Activated CD8-positive, alpha-beta T cell treated with anti-CD3 and anti-CD28 coated beads, Interleukin-2, amount 10 ng/mL, durations not matched to agents 7 days and 5 days (primary cell): ENCODE measurements at regions not wholly inside any gene's neighbourhood (a gene's known extent, or its start where the extent isn't known, plus 50 kb on each side); places are given as distances from the start of the nearest gene placed in this dataset.

Experiments used
- ATAC-seq: fragments of 150-1000 bp; cut with Tn5 transposase; one replicate; pipeline ENCODE4 v1.10.0; 2021; ENCODE audit warnings: moderate library complexity
- CTCF ChIA-PET: fragments of 350-600 bp; sonication (Branson Sonifier 250); formaldehyde crosslinking; loops from one replicate; lab custom pipeline; 2021; ENCODE audit warnings: antibody characterized with exemption; lab: Charles Lee
- POLR2A ChIA-PET: fragments of 350-600 bp; sonication (Branson Sonifier 250); formaldehyde crosslinking; loops from one replicate; lab custom pipeline; 2021; ENCODE audit warnings: antibody characterized with exemption; lab: Charles Lee
- DNase-seq: peaks from one replicate; pipeline ENCODE4 v3.0.0-alpha.2; 2020
- H3K27ac Mint-ChIP-seq: one replicate; pipeline ENCODE4 v1.8.0; 2021; ENCODE audit warnings: mild to moderate bottlenecking, mixed read lengths
- H3K27me3 Mint-ChIP-seq: one replicate; pipeline ENCODE4 v1.8.0; 2021; ENCODE audit warnings: low read depth, mixed read lengths
- H3K36me3 Mint-ChIP-seq: one replicate; pipeline ENCODE4 v1.8.0; 2021; ENCODE audit warnings: low read depth, mixed read lengths
- H3K4me1 Mint-ChIP-seq: one replicate; pipeline ENCODE4 v1.8.0; 2021; ENCODE audit warnings: low read depth, mixed read lengths
- H3K4me3 Mint-ChIP-seq: one replicate; pipeline ENCODE4 v1.8.0; 2021; ENCODE audit warnings: mild to moderate bottlenecking, mixed read lengths
- H3K9me3 Mint-ChIP-seq: one replicate; pipeline ENCODE4 v1.8.0; 2022; ENCODE audit warnings: mixed read lengths; ENCODE audit not compliant: insufficient read depth

DNA sequence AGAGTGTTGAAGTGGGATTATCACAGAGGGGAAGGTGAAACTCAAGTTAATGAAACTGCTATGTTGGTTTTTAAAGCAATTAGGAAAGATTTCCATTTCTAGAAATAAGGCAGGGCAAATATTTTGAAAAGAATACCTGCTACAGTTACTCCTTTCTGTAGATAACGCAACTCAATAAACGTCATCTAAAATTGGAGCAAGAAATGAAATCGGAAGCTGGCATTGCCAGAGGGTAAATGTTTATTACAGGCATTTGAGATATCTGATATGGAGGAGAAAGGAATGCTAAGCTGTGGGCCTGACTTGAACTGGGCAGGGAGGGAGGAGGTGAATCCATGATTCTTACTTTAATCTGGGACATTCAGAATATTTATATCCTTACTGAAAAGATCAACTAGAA, 217.0 kb upstream of the ADARB2 start:
- CTCF ChIA-PET, result no interaction called here
- no peak overlapping the region for H3K4me3 Mint-ChIP-seq
- H3K36me3 Mint-ChIP-seq, result no peaks in the 10 kb centered on the region
- no peak for DNase-seq
- no peak overlapping the region for H3K27ac Mint-ChIP-seq
- H3K27me3 Mint-ChIP-seq, result no peaks in the 10 kb centered on the region
- no peak for ATAC-seq
- POLR2A ChIA-PET, result no interaction called here
- H3K4me1 Mint-ChIP-seq, result peaks cover 3% of the 10 kb centered on the region
- no peaks in the 10 kb centered on the region for H3K9me3 Mint-ChIP-seq

DNA sequence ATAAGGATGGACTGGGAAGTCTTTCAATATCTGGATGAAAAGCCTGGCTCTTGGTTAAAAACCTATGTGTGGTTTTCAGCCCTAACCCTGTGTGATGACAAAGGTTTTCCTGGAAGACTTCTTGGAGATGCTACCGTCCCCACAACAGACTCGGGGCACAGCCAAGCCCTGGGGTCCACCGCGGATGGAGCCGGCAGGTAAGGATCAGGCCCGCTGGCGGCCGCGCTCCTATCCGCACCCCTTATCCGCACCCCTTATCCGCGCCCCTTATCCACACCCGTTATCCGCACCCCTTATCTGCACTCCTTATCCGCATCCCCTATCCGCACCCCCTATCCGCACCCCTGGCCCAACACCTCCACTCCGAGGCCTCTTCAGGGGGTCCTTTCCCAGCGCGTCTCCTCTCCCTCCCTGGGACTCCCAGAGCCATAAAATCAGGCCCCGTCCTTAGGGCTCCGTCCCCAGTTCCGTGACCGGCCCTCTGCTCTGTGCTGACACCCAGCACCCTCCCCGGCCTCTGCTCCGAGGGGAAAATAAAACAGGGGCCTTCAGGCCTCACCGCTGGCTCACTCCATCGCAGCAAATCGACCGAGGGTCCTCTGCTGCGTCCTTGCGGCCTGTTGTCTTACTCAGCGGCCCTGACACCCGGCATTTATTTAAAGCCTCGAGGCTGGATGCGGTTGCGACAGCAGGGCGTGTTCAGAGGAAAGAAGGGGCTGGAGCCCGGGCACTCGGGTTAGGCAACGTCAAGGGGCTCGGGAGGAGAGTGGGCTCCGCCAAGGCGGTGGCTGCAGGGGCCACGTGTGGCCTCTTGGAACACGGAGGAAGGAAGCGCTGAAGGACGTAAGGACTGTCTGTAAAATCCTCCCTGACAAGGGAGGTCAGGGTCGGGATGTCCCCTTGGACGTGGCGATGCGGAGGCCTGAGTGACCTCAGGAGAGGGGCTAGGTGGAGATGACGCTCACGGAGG, 215.1 kb upstream of the ADARB2 start:
- H3K4me1 Mint-ChIP-seq, result peaks cover 3% of the 10 kb centered on the region
- CTCF ChIA-PET, result no interaction called here
- POLR2A ChIA-PET, result no interaction called here
- no peaks in the 10 kb centered on the region for H3K36me3 Mint-ChIP-seq
- ATAC-seq, result no peak
- no peak overlapping the region for H3K4me3 Mint-ChIP-seq
- DNase-seq, result no peak
- H3K9me3 Mint-ChIP-seq, result no peaks in the 10 kb centered on the region
- no peaks in the 10 kb centered on the region for H3K27me3 Mint-ChIP-seq
- H3K27ac Mint-ChIP-seq, result no peak overlapping the region

DNA sequence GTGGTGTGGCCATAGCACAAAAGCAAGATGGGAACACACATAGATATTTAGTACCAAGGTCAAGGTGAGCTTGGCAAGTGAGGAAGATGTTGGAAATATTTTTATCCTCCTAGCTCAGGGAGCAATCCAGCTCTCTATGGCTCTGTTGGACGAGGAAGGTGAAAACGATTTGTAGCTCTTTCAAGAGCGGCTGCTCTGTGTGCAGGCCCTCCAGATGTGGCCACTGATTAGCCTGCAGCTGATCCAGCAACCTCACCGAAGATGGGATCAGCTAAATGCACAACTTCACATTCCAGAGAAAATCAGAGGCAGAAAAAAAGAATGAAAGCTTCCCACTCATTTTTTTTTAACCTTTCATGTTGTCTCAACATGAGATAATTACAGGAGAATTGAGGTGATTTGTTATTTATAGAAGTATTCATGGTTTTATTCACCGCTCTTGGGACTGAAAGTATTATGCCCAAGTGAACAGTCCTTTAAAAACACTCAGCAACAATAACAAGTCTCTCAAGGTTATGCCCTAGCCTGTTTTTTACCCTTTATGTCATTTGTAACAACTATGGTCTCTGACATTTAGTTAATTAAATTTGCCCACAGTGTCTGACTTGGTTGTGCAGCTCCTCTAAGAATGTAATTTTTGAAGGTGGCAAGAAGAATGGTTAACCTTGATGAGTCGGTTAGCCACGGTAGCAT, 213.6 kb upstream of the ADARB2 start:
- DNase-seq, result no peak
- Mint-ChIP-seq H3K27ac (no peak overlapping the region), H3K4me1 (no peaks in the 10 kb centered on the region), H3K27me3 (no peaks in the 10 kb centered on the region), H3K9me3 (no peaks in the 10 kb centered on the region), H3K4me3 (no peak overlapping the region), H3K36me3 (no peaks in the 10 kb centered on the region)
- CTCF ChIA-PET, result no interaction called here
- no peak for ATAC-seq
- POLR2A ChIA-PET, result interaction anchor here (0.9 kb wide), 1 partner anchor 39 kb away, joined by 3 read pairs; no protein-coding TSS in a partner anchor

DNA sequence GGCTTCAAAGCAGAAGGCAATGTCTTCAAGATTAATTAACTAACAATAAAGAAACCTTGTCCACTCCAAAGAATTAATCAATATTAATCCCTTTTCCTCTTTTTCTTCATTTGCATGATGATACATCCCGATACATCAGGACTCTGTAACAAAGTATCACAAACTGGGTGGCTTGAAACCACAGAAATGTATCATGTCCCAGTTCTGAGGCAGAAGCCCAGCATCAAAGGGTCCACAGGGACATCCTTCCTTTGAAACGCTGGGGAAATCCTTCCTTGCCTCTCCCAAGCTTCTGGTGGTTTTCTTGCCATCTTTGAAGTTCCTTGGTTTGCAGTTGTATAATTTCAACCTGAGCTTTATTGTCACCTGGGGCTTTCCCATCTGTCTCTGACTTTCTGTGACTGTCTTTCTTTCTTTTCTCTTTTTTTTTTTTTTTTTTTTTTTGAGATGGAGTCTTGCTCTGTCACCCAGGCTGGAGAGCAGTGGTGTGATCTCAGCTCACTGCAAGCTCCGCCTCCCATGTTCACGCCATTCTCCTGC, 210.2 kb upstream of the ADARB2 start:
- ATAC-seq (no peak), DNase-seq (no peak)
- ChIA-PET CTCF (no interaction called here), POLR2A (no interaction called here)
- H3K4me1 Mint-ChIP-seq, result peaks cover 11% of the 10 kb centered on the region
- H3K27ac Mint-ChIP-seq, result no peak overlapping the region
- no peak overlapping the region for H3K4me3 Mint-ChIP-seq
- H3K36me3 Mint-ChIP-seq, result no peaks in the 10 kb centered on the region
- no peaks in the 10 kb centered on the region for H3K9me3 Mint-ChIP-seq
- no peaks in the 10 kb centered on the region for H3K27me3 Mint-ChIP-seq

DNA sequence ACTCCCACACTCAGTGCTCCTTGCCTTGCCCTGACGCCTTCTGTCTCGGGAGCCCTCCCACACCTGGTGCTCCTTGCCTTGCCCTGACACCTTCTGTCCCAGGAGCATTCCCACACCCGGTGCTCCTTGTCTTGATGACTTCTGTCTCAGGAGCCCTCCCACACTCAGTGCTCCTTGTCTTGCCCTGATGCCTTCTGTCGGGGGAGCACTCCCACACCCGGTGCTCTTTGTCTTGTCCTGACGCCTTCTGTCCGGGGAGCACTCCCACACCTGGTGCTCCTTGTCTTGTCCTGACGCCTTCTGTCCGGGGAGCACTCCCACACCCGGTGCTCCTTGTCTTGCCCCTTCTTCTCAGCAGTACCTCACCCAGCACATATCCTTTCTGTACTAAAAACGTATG, 207.2 kb upstream of the ADARB2 start:
- peaks cover 16% of the 10 kb centered on the region for H3K4me1 Mint-ChIP-seq
- H3K4me3 Mint-ChIP-seq, result no peak overlapping the region
- no peak overlapping the region for H3K27ac Mint-ChIP-seq
- H3K9me3 Mint-ChIP-seq, result no peaks in the 10 kb centered on the region
- H3K36me3 Mint-ChIP-seq, result no peaks in the 10 kb centered on the region
- ATAC-seq (no peak), DNase-seq (no peak)
- CTCF ChIA-PET, result no interaction called here
- POLR2A ChIA-PET, result no interaction called here
- H3K27me3 Mint-ChIP-seq, result no peaks in the 10 kb centered on the region

DNA sequence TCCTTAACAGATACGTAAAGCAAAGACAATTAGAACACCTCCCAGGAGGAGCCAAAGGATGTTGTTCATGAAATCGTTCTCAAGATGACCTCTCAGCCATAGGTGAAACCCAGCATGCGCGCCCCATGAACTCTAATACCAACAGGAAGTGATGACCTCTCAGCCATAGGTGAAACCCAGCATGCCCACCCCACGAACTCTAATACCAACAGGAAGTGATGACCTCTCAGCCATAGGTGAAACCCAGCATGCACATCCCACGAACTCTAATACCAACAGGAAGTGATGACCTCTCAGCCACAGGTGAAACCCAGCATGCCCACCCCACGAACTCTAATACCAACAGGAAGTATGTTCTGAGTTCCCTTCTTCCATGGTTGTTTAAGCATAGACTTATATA, 205.2 kb upstream of the ADARB2 start:
- H3K4me1 Mint-ChIP-seq, result peaks cover 31% of the 10 kb centered on the region
- ChIA-PET CTCF (no interaction called here), POLR2A (no interaction called here)
- H3K27me3 Mint-ChIP-seq, result no peaks in the 10 kb centered on the region
- peaks cover 2% of the 10 kb centered on the region for H3K9me3 Mint-ChIP-seq
- DNase-seq (no peak), ATAC-seq (no peak)
- H3K36me3 Mint-ChIP-seq, result no peaks in the 10 kb centered on the region
- no peak overlapping the region for H3K27ac Mint-ChIP-seq
- H3K4me3 Mint-ChIP-seq, result no peak overlapping the region

DNA sequence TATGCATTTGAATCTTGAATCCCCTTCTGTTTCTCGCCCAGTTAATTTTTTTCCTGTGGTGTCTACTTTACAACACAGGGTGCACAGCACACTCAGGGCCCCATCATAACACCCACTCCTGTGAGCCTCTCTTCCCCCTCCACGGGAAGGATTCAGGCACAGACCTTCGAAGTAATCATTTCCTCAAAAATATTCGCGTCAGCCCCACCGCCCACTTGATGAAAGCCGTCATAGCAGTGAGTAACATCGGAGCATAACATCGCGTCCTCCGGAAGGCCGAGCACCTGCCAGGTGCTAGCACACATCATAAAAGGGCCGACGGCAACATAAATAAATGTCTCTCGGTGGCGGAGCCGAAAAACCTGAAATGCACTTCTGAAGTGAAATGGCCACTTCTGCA, 201.7 kb upstream of the ADARB2 start:
- Mint-ChIP-seq H3K36me3 (no peaks in the 10 kb centered on the region), H3K27ac (peak overlapping the region; percentile 51), H3K4me3 (peak overlapping the region; percentile 40), H3K27me3 (no peaks in the 10 kb centered on the region), H3K4me1 (peaks cover 31% of the 10 kb centered on the region), H3K9me3 (peaks cover 4% of the 10 kb centered on the region)
- ATAC-seq (no peak), DNase-seq (no peak)
- ChIA-PET POLR2A (no interaction called here), CTCF (no interaction called here)

DNA sequence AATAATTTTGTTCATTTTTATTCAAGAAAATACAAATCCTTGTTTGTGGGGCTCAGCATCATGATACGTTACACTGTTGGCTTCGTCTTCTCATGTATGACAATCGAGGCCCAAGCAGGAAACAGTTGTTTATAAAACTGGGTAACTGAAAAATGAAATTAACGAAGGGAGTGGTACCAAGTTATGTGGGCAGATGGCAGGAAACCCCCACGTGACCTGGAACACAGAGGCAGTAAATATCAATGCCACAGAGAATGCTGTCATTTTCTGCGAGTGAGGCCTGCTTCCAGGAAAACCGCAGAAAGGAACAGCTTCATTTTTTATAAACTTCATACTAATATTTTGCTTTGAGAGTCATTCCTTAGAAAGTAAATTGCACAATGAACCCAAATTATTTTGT, 201.0 kb upstream of the ADARB2 start:
- H3K36me3 Mint-ChIP-seq, result no peaks in the 10 kb centered on the region
- ChIA-PET POLR2A (no interaction called here), CTCF (no interaction called here)
- H3K27ac Mint-ChIP-seq, result no peak overlapping the region
- ATAC-seq (no peak), DNase-seq (peak; percentile 26)
- no peak overlapping the region for H3K4me3 Mint-ChIP-seq
- H3K4me1 Mint-ChIP-seq, result peaks cover 27% of the 10 kb centered on the region
- H3K9me3 Mint-ChIP-seq, result peaks cover 4% of the 10 kb centered on the region
- no peaks in the 10 kb centered on the region for H3K27me3 Mint-ChIP-seq

DNA sequence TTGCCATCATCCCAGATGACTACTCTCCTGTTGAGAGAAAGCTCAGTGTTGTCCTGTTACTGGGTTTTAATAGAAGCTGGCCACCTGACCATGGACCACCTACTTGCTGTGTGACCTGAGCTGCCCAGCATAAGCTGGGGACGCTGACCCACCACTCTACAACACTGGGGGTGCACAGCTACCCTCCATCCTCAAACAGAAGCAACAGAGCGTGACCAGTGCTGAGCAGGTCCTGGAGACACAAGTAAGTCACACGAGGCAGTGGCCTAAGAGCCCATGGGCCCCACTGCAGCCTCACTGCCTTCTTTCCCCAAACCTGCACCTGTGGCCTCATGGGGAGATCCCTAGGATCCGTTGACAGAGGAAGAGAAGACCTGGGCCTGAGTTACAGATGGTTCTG, 198.6 kb upstream of the ADARB2 start:
- H3K9me3 Mint-ChIP-seq, result peaks cover 4% of the 10 kb centered on the region
- no peak overlapping the region for H3K27ac Mint-ChIP-seq
- POLR2A ChIA-PET, result no interaction called here
- DNase-seq, result no peak
- H3K36me3 Mint-ChIP-seq, result no peaks in the 10 kb centered on the region
- CTCF ChIA-PET, result no interaction called here
- H3K4me1 Mint-ChIP-seq, result peaks cover 20% of the 10 kb centered on the region
- no peak for ATAC-seq
- no peak overlapping the region for H3K4me3 Mint-ChIP-seq
- no peaks in the 10 kb centered on the region for H3K27me3 Mint-ChIP-seq

DNA sequence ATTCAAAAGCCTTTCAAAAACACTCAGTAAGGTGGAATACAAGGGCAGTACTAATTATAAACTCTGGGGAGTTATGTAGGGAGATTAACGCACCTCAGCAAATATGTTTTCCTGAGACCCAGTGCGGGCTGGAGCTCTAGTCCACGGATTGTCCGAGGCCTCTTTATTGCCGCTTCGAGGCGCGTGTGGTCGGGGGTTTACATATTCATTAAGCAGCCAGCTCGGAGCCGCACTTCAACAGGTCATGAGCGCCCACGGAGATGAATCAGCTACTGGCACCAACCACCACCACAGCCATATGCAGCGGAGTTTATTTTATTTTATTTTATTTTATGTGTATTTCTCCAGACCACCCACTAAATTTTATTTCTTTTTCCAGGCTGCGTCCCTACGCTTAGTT, 195.9 kb upstream of the ADARB2 start:
- no peak overlapping the region for H3K27ac Mint-ChIP-seq
- ATAC-seq (no peak), DNase-seq (no peak)
- H3K9me3 Mint-ChIP-seq, result peaks cover 4% of the 10 kb centered on the region
- peaks cover 6% of the 10 kb centered on the region for H3K4me1 Mint-ChIP-seq
- ChIA-PET POLR2A (no interaction called here), CTCF (no interaction called here)
- H3K4me3 Mint-ChIP-seq, result no peak overlapping the region
- H3K27me3 Mint-ChIP-seq, result no peaks in the 10 kb centered on the region
- H3K36me3 Mint-ChIP-seq, result no peaks in the 10 kb centered on the region

DNA sequence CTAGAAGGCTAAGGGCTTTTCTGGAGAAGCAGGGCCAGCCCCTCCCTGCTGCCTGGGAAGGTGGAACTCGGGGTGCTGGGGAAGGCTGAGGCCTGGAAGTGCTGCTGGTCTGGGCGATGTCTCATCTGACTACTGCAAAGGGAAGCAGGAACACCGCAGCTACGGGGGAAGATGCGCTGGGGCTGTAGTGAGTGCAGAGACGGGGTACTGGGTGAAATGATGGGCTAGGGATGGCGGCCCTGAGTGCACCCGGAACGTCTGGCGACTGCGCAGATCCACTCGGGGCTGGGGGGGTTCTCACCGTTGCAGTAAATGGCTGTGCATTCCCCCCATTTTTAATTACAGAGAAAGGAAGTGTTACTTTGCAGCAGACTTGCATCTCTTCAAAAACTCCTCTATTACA, 195.4 kb upstream of the ADARB2 start:
- Mint-ChIP-seq H3K36me3 (no peaks in the 10 kb centered on the region), H3K4me3 (peak overlapping the region; percentile 3), H3K27me3 (no peaks in the 10 kb centered on the region), H3K27ac (no peak overlapping the region), H3K4me1 (peaks cover 4% of the 10 kb centered on the region), H3K9me3 (peaks cover 3% of the 10 kb centered on the region)
- ATAC-seq, result no peak
- no peak for DNase-seq
- ChIA-PET POLR2A (no interaction called here), CTCF (no interaction called here)

DNA sequence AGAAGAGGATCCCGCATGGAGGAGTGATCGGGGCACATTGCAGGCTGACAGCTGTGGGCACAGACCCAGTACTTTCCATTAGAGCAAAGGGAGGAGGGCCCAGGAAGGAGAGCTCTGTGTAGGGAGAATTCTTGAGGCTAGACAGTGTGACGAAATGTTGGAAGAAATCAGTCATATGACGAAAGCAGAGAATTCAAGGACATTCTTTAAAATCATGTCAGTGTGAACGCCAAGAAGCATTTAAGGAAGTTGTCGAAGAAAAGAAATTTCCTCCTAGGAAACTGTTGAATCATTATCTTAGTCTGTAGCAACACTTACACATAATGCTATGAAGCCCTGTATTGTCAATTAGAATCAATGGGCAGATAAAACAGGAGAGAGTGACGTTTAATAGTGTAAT, 191.3 kb upstream of the ADARB2 start:
- Mint-ChIP-seq H3K27ac (no peak overlapping the region), H3K4me3 (no peak overlapping the region), H3K36me3 (no peaks in the 10 kb centered on the region), H3K4me1 (peaks cover 4% of the 10 kb centered on the region), H3K27me3 (no peaks in the 10 kb centered on the region), H3K9me3 (no peaks in the 10 kb centered on the region)
- ATAC-seq (no peak), DNase-seq (no peak)
- ChIA-PET POLR2A (no interaction called here), CTCF (no interaction called here)
